ENCODE measurements at regions not wholly inside any gene's neighbourhood (a gene's known extent, or its start where the extent isn't known, plus 50 kb on each side); places are given as distances from the start of the nearest gene placed in this dataset.

GRCh38 chr15:70195171-70195570, 97.5 kb upstream of the TLE3 start:
- TF ChIP-seq POLR2AphosphoS5 (IDR thresholded peaks at IDR 0.05; ENCODE audit: low read depth, low read length) (no peak), TAF1 (IDR thresholded peaks at IDR 0.05; ENCODE audit: low read depth, low read length) (no peak)

Measured in GM12891 (cell line).